ENCODE measurements at regions not wholly inside any gene's neighbourhood (a gene's known extent, or its start where the extent isn't known, plus 50 kb on each side); places are given as distances from the start of the nearest gene placed in this dataset.

DNA sequence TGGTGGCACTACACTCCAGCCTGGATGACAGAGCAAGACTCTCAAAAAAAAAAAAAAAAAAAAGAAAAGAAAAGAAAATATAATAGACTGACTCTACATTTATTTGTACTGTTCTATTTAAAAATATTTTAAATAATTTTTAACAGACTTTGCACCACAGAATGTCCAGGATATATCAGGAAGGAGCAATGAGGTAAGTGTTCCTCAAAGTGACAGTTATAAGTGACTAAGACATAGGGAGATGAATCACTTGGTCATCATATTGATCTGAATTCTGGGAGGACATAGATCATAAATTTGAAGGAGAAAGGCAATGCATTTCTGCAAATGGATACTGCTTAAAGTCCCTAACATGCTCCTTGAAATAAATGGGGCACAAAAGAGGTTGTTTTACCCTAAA is 221.5 kb downstream of the KCNC2 start:
- DNase-seq (ENCODE audit: low spot score) = no peak

Data from CD4-positive, alpha-beta T cell treated with Interleukin-15 for 4 hours (primary cell).